IMR-90 (cell line): ENCODE measurements at regions not wholly inside any gene's neighbourhood (a gene's known extent, or its start where the extent isn't known, plus 50 kb on each side); places are given as distances from the start of the nearest gene placed in this dataset.

Experiments used
- ATAC-seq: fragments of 200-7000 bp; cut with Tn5 transposase; 2 replicates; pipeline ENCODE4 v1.9.1; 2020; ENCODE audit warnings: low read depth, mild to moderate bottlenecking, moderate library complexity
- BruUV-seq: library from RNA; stranded (reverse); fragments of 400-500 nt; replicated peaks from 2 replicates; lab custom pipeline; 2021; lab: Mats Ljungman, UMichigan
- CTCF ChIA-PET: fragments of 300-600 bp; formaldehyde crosslinking; extraction: SDS; loops from one replicate; lab custom pipeline; 2021; ENCODE audit warnings: antibody characterized with exemption; lab: Yijun Ruan, JAX
- POLR2A ChIA-PET: fragments of 300-600 bp; sonication (Branson Sonifier 250); formaldehyde crosslinking; loops from one replicate; lab custom pipeline; 2022; ENCODE audit warnings: antibody characterized with exemption; ENCODE audit not compliant: unreplicated experiment; lab: Charles Lee
- DNase-seq: peaks from one replicate; pipeline ENCODE4 v3.0.0; 2013
- H2AFZ ChIP-seq: replicated peaks from 2 replicates; pipeline ENCODE3; 2013; ENCODE audit warnings: low read length, mild to moderate bottlenecking; ENCODE audit not compliant: poor library complexity
- H2AK5ac ChIP-seq: 2 replicates; pipeline ENCODE4 v1.6.1; 2013; ENCODE audit warnings: low read depth, low read length, inconsistent platforms
- H2AK9ac ChIP-seq: replicated peaks from 2 replicates; pipeline ENCODE3; 2013; ENCODE audit warnings: mild to moderate bottlenecking, low read depth, low read length, moderate library complexity; ENCODE audit not compliant: poor library complexity
- H2BK120ac ChIP-seq: 2 replicates; pipeline ENCODE4 v1.6.1; 2013; ENCODE audit warnings: low read depth, low read length, inconsistent platforms
- H2BK15ac ChIP-seq: 3 replicates; pipeline ENCODE4 v1.6.1; 2013; ENCODE audit warnings: low read depth, low read length, inconsistent platforms
- H2BK20ac ChIP-seq: 2 replicates; pipeline ENCODE4 v1.6.1; 2013; ENCODE audit warnings: low read depth, mild to moderate bottlenecking, inconsistent platforms, low read length, moderate library complexity
- H2BK5ac ChIP-seq: 2 replicates; pipeline ENCODE4 v1.6.1; 2013; ENCODE audit warnings: mild to moderate bottlenecking, low read depth, low read length, inconsistent platforms; ENCODE audit not compliant: poor library complexity, severe bottlenecking
- H3K14ac ChIP-seq: replicated peaks from 2 replicates; pipeline ENCODE4 v1.6.1; 2013; ENCODE audit warnings: low read depth, low read length, inconsistent platforms
- H3K18ac ChIP-seq: 2 replicates; pipeline ENCODE4 v1.6.1; 2013; ENCODE audit warnings: low read depth, low read length, control low read depth
- H3K23ac ChIP-seq: 2 replicates; pipeline ENCODE4 v1.6.1; 2013; ENCODE audit warnings: low read depth, low read length, inconsistent platforms
- H3K27ac ChIP-seq: 2 replicates; pipeline ENCODE4 v1.5.1; 2013; ENCODE audit warnings: mild to moderate bottlenecking, control low read depth, low read length; ENCODE audit not compliant: insufficient read depth
- H3K27me3 ChIP-seq: 2 replicates; pipeline ENCODE4 v1.6.1; 2013; ENCODE audit warnings: low read length; ENCODE audit not compliant: control insufficient read depth, insufficient read depth
- H3K36me3 ChIP-seq: 2 replicates; pipeline ENCODE4 v1.6.1; 2013; ENCODE audit warnings: low read length, mixed read lengths; ENCODE audit not compliant: control insufficient read depth, insufficient read depth
- H3K4ac ChIP-seq: 2 replicates; pipeline ENCODE4 v1.6.1; 2013; ENCODE audit warnings: low read depth, low read length, inconsistent platforms
- H3K4me1 ChIP-seq: 2 replicates; pipeline ENCODE4 v1.6.1; 2013; ENCODE audit warnings: low read length, mixed read lengths; ENCODE audit not compliant: control insufficient read depth, insufficient read depth
- H3K4me2 ChIP-seq: 2 replicates; pipeline ENCODE4 v1.6.1; 2013; ENCODE audit warnings: low read depth, mild to moderate bottlenecking, control low read depth, low read length, moderate library complexity
- H3K4me3 ChIP-seq: 2 replicates; pipeline ENCODE4 v1.5.1; 2013; ENCODE audit warnings: low read depth, mild to moderate bottlenecking, control low read depth, low read length, moderate library complexity; ENCODE audit not compliant: insufficient read depth
- H3K56ac ChIP-seq: 2 replicates; pipeline ENCODE4 v1.6.1; 2013; ENCODE audit warnings: low read length, inconsistent platforms; ENCODE audit not compliant: insufficient read depth; ENCODE audit errors: extremely low read depth
- H3K79me1 ChIP-seq, 2 experiments: 2 replicates each; pipeline ENCODE4 v1.6.1; 2013; ENCODE audit warnings: low read length in 2 of 2, inconsistent platforms in 1 of 2, low read depth in 1 of 2
- H3K9ac ChIP-seq: 2 replicates; pipeline ENCODE4 v1.6.1; 2013; ENCODE audit warnings: low read depth, low read length, control low read depth
- H3K9me1 ChIP-seq: 2 replicates; pipeline ENCODE4 v1.6.1; 2013; ENCODE audit warnings: low read length, inconsistent platforms; ENCODE audit not compliant: insufficient read depth
- H3K9me3 ChIP-seq: 2 replicates; pipeline ENCODE4 v1.6.1; 2013; ENCODE audit warnings: low read length; ENCODE audit not compliant: control insufficient read depth, insufficient read depth
- H4K20me1 ChIP-seq: 2 replicates; pipeline ENCODE4 v1.6.1; 2013; ENCODE audit warnings: low read length, inconsistent platforms; ENCODE audit not compliant: insufficient read depth
- H4K5ac ChIP-seq: 2 replicates; pipeline ENCODE4 v1.6.1; 2013; ENCODE audit warnings: mild to moderate bottlenecking, low read depth, low read length, control low read depth
- H4K8ac ChIP-seq, 2 experiments: 2 replicates each; pipeline ENCODE4 v1.6.1; 2013; ENCODE audit warnings: low read depth in 2 of 2, low read length in 2 of 2, control low read depth in 1 of 2, inconsistent platforms in 1 of 2
- H4K91ac ChIP-seq: 2 replicates; pipeline ENCODE4 v1.6.1; 2013; ENCODE audit warnings: low read depth, low read length, inconsistent platforms; ENCODE audit not compliant: insufficient read depth
- BHLHE40 ChIP-seq: fragments of 150-350 bp; IDR thresholded peaks from 2 replicates; pipeline ENCODE4 v1.6.1; 2016; ENCODE audit warnings: mild to moderate bottlenecking, low read depth, low read length
- CEBPB ChIP-seq: IDR thresholded peaks from 2 replicates; pipeline ENCODE4 v1.6.1; 2012; ENCODE audit warnings: low read depth, low read length, improper control_type of control experiment
- CHD1 ChIP-seq: IDR thresholded peaks from 2 replicates; pipeline ENCODE4 v1.6.1; 2012; ENCODE audit warnings: low read depth, low read length, improper control_type of control experiment
- CTCF ChIP-seq: conservative IDR thresholded peaks from 2 replicates; pipeline ENCODE4 v1.5.1; 2012; ENCODE audit warnings: mild to moderate bottlenecking, low read depth, low read length, improper control_type of control experiment
- ELK1 ChIP-seq: fragments of 150-350 bp; IDR thresholded peaks from 2 replicates; pipeline ENCODE4 v1.6.1; 2016; ENCODE audit warnings: low read depth, mild to moderate bottlenecking, low read length, moderate library complexity, borderline replicate concordance
- FOS ChIP-seq: fragments of 150-350 bp; IDR thresholded peaks from 2 replicates; pipeline ENCODE4 v1.6.1; 2016; ENCODE audit warnings: low read depth, low read length
- MAFK ChIP-seq: IDR thresholded peaks from 2 replicates; pipeline ENCODE4 v1.6.1; 2012; ENCODE audit warnings: low read depth, low read length, improper control_type of control experiment
- MAZ ChIP-seq: IDR thresholded peaks from 2 replicates; pipeline ENCODE4 v1.6.1; 2012; ENCODE audit warnings: low read depth, mild to moderate bottlenecking, low read length, improper control_type of control experiment, moderate library complexity, borderline replicate concordance
- MXI1 ChIP-seq: IDR thresholded peaks from 2 replicates; pipeline ENCODE4 v1.6.1; 2012; ENCODE audit warnings: low read depth, mild to moderate bottlenecking, low read length, moderate library complexity, borderline replicate concordance
- NFE2L2 ChIP-seq: fragments of 150-350 bp; IDR thresholded peaks from 2 replicates; pipeline ENCODE4 v1.6.1; 2016; ENCODE audit warnings: low read depth, mild to moderate bottlenecking, low read length
- POLR2A ChIP-seq: IDR thresholded peaks from 2 replicates; pipeline ENCODE4 v1.6.1; 2012; ENCODE audit warnings: mild to moderate bottlenecking, low read depth, low read length
- RAD21 ChIP-seq: IDR thresholded peaks from 2 replicates; pipeline ENCODE4 v1.6.1; 2012; ENCODE audit warnings: low read length, improper control_type of control experiment
- RCOR1 ChIP-seq: IDR thresholded peaks from 2 replicates; pipeline ENCODE4 v1.6.1; 2012; ENCODE audit warnings: mild to moderate bottlenecking, low read length, improper control_type of control experiment; ENCODE audit not compliant: insufficient replicate concordance
- RFX5 ChIP-seq: IDR thresholded peaks from 2 replicates; pipeline ENCODE4 v1.8.0; 2012; ENCODE audit warnings: low read depth, mild to moderate bottlenecking, low read length, moderate library complexity
- SMC3 ChIP-seq: fragments of 150-350 bp; IDR thresholded peaks from 2 replicates; pipeline ENCODE4 v1.6.1; 2016; ENCODE audit warnings: low read depth, mild to moderate bottlenecking, antibody characterized with exemption, low read length, moderate library complexity
- USF2 ChIP-seq: fragments of 150-350 bp; IDR thresholded peaks from 2 replicates; pipeline ENCODE4 v1.6.1; 2017; ENCODE audit warnings: mild to moderate bottlenecking, antibody characterized with exemption, low read length, low read depth
- WGBS, 2 experiments: methylation state at CpG; one replicate each; pipeline versions ENCODE4 v1.1.5 to v1.1.7; 2013; ENCODE audit warnings: missing lambda C conversion rate in 2 of 2; ENCODE audit not compliant: insufficient read length in 1 of 2; ENCODE audit errors: extremely low coverage in 2 of 2; 5-methylcytosine and 5-hydroxymethylcytosine counted together
- dilution Hi-C: fragments of 300-500 bp; cut with HindIII; formaldehyde crosslinking; loops from one replicate; pipeline ENCODE4 v1.14.3; 2018; ENCODE audit warnings: low sequenced_read_pairs; ENCODE audit not compliant: unreplicated experiment
- in situ Hi-C: fragments of 300-500 bp; cut with MboI; formaldehyde crosslinking; loops from 3 replicates; pipeline ENCODE4 v1.14.3; 2019; ENCODE audit warnings: low sequenced_read_pairs, inconsistent platforms, mixed read lengths
- intact Hi-C: fragments of 100-400 bp; cut with micrococcal nuclease; formaldehyde crosslinking; loops from 2 replicates; pipeline ENCODE4 v1.10.0; 2022

- Histone ChIP-seq H3K27ac (no peak overlapping the region), H2BK15ac (no peak overlapping the region), H3K18ac (no peak overlapping the region), H3K9ac (no peak overlapping the region), H3K14ac (no peak overlapping the region), H3K56ac (no peak overlapping the region), H3K4me1 (no peaks in the 10 kb centered on the region), H4K8ac (no peak overlapping the region), H2BK20ac (no peak overlapping the region), H2AK9ac (no peak overlapping the region), H3K27me3 (no peaks in the 10 kb centered on the region), H3K9me1 (no peaks in the 10 kb centered on the region), H2BK5ac (no peak overlapping the region), H3K4me2 (no peak overlapping the region), H4K5ac (no peak overlapping the region), H3K79me1 (no peaks in the 10 kb centered on the region), H3K4ac (no peak overlapping the region), H2AK5ac (no peak overlapping the region), H2BK120ac (no peak overlapping the region), H3K23ac (no peak overlapping the region), H2AFZ (no peak overlapping the region), H3K4me3 (no peak overlapping the region), H3K9me3 (no peaks in the 10 kb centered on the region), H4K91ac (no peak overlapping the region), H4K20me1 (no peaks in the 10 kb centered on the region), H3K36me3 (no peaks in the 10 kb centered on the region)
- ChIA-PET CTCF (no interaction called here), POLR2A (no interaction called here)
- intact Hi-C loops, result no loop called here
- dilution Hi-C loops, result no loop called here
- ATAC-seq, result no peak
- no CpG with 5 or more reads among the region's 6 CpGs for WGBS, 2 experiments
- BruUV-seq, result no TSS peak
- no peak for DNase-seq
- TF ChIP-seq RAD21, result no peak
- TF ChIP-seq NFE2L2, result no peak
- TF ChIP-seq SMC3, result no peak
- no peak for TF ChIP-seq MXI1
- no peak for TF ChIP-seq RFX5
- no peak for TF ChIP-seq CHD1
- no peak for TF ChIP-seq FOS
- no peak for TF ChIP-seq MAFK
- TF ChIP-seq USF2, result no peak
- TF ChIP-seq MAZ, result no peak
- TF ChIP-seq CEBPB, result no peak
- no peak for TF ChIP-seq BHLHE40
- no peak for TF ChIP-seq RCOR1
- TF ChIP-seq POLR2A, result no peak
- TF ChIP-seq CTCF, result no peak
- TF ChIP-seq ELK1, result no peak
- in situ Hi-C loops, result no loop called here
Observed at GRCh38 chr2:146547236-146547635, 1297.6 kb upstream of the ACVR2A start.
